ENCODE measurements at regions not wholly inside any gene's neighbourhood (a gene's known extent, or its start where the extent isn't known, plus 50 kb on each side); places are given as distances from the start of the nearest gene placed in this dataset.

GRCh38 chr1:238214449-238214848 lies 323.7 kb upstream of the ZP4 start:
- no peak for TF ChIP-seq CTCF (IDR thresholded peaks at IDR 0.05)
- H3K27me3 ChIP-seq = no peaks in the 10 kb centered on the region
- no peaks in the 10 kb centered on the region for H3K9me3 ChIP-seq
- no peak overlapping the region for H3K4me3 ChIP-seq (ENCODE audit: low read depth in 1 of 2, low read length in 1 of 2)
- H3K4me1 ChIP-seq (ENCODE audit: control insufficient read depth in 1 of 2, insufficient read depth in 1 of 2, low read depth in 1 of 2, low read length in 1 of 2) = no peaks in the 10 kb centered on the region
- no peak overlapping the region for H3K27ac ChIP-seq
- H3K36me3 ChIP-seq = no peaks in the 10 kb centered on the region

GRCh38 chr1:238205045-238205662 lies 314.4 kb upstream of the ZP4 start:
- no peaks in the 10 kb centered on the region for H3K9me3 ChIP-seq
- no peak overlapping the region for H3K4me3 ChIP-seq (ENCODE audit: low read depth in 1 of 2, low read length in 1 of 2)
- H3K4me1 ChIP-seq (ENCODE audit: control insufficient read depth in 1 of 2, insufficient read depth in 1 of 2, low read depth in 1 of 2, low read length in 1 of 2) = no peaks in the 10 kb centered on the region
- H3K36me3 ChIP-seq = no peaks in the 10 kb centered on the region
- H3K27me3 ChIP-seq = no peaks in the 10 kb centered on the region
- TF ChIP-seq CTCF (IDR thresholded peaks at IDR 0.05) = no peak
- H3K27ac ChIP-seq = no peak overlapping the region

- Histone ChIP-seq H3K36me3 (no peaks in the 10 kb centered on the region), H3K27ac (no peak overlapping the region), H3K4me1 (ENCODE audit: control insufficient read depth in 1 of 2, insufficient read depth in 1 of 2, low read depth in 1 of 2, low read length in 1 of 2) (no peaks in the 10 kb centered on the region), H3K27me3 (no peaks in the 10 kb centered on the region), H3K9me3 (no peaks in the 10 kb centered on the region), H3K4me3 (ENCODE audit: low read depth in 1 of 2, low read length in 1 of 2) (no peak overlapping the region)
- TF ChIP-seq CTCF (IDR thresholded peaks at IDR 0.05) = no peak
Measured at GRCh38 chr1:238201992-238202391, 311.3 kb upstream of the ZP4 start.

GRCh38 chr1:238199325-238199724 lies 308.6 kb upstream of the ZP4 start:
- no peak for TF ChIP-seq CTCF (IDR thresholded peaks at IDR 0.05)
- H3K9me3 ChIP-seq = no peaks in the 10 kb centered on the region
- H3K27me3 ChIP-seq = no peaks in the 10 kb centered on the region
- H3K27ac ChIP-seq = no peak overlapping the region
- H3K4me3 ChIP-seq (ENCODE audit: low read depth in 1 of 2, low read length in 1 of 2) = no peak overlapping the region
- no peaks in the 10 kb centered on the region for H3K36me3 ChIP-seq
- H3K4me1 ChIP-seq (ENCODE audit: control insufficient read depth in 1 of 2, insufficient read depth in 1 of 2, low read depth in 1 of 2, low read length in 1 of 2) = no peaks in the 10 kb centered on the region

- Histone ChIP-seq H3K4me3 (ENCODE audit: low read depth in 1 of 2, low read length in 1 of 2) (no peak overlapping the region), H3K9me3 (no peaks in the 10 kb centered on the region), H3K4me1 (ENCODE audit: control insufficient read depth in 1 of 2, insufficient read depth in 1 of 2, low read depth in 1 of 2, low read length in 1 of 2) (no peaks in the 10 kb centered on the region), H3K27me3 (no peaks in the 10 kb centered on the region), H3K36me3 (no peaks in the 10 kb centered on the region), H3K27ac (no peak overlapping the region)
- no peak for TF ChIP-seq CTCF (IDR thresholded peaks at IDR 0.05)
Measured at GRCh38 chr1:238196516-238196915, 305.8 kb upstream of the ZP4 start.

- Histone ChIP-seq H3K36me3 (no peaks in the 10 kb centered on the region), H3K27me3 (no peaks in the 10 kb centered on the region), H3K4me3 (ENCODE audit: low read depth in 1 of 2, low read length in 1 of 2) (no peak overlapping the region), H3K9me3 (no peaks in the 10 kb centered on the region), H3K27ac (no peak overlapping the region), H3K4me1 (ENCODE audit: control insufficient read depth in 1 of 2, insufficient read depth in 1 of 2, low read depth in 1 of 2, low read length in 1 of 2) (no peaks in the 10 kb centered on the region)
- TF ChIP-seq CTCF (IDR thresholded peaks at IDR 0.05) = no peak
Measured at GRCh38 chr1:238191170-238191569, 300.4 kb upstream of the ZP4 start.

Data from neutrophil (primary cell).